ENCODE measurements at regions not wholly inside any gene's neighbourhood (a gene's known extent, or its start where the extent isn't known, plus 50 kb on each side); places are given as distances from the start of the nearest gene placed in this dataset.

- TF ChIP-seq, protein P1, sequence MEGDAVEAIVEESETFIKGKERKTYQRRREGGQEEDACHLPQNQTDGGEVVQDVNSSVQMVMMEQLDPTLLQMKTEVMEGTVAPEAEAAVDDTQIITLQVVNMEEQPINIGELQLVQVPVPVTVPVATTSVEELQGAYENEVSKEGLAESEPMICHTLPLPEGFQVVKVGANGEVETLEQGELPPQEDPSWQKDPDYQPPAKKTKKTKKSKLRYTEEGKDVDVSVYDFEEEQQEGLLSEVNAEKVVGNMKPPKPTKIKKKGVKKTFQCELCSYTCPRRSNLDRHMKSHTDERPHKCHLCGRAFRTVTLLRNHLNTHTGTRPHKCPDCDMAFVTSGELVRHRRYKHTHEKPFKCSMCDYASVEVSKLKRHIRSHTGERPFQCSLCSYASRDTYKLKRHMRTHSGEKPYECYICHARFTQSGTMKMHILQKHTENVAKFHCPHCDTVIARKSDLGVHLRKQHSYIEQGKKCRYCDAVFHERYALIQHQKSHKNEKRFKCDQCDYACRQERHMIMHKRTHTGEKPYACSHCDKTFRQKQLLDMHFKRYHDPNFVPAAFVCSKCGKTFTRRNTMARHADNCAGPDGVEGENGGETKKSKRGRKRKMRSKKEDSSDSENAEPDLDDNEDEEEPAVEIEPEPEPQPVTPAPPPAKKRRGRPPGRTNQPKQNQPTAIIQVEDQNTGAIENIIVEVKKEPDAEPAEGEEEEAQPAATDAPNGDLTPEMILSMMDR (optimal IDR thresholded peaks at IDR 0.05 in 1 of 3, IDR thresholded peaks at IDR 0.05 in 1 of 3, conservative IDR thresholded peaks at IDR 0.05 in 1 of 3; ENCODE audit: extremely low read depth in 1 of 3, insufficient read depth in 2 of 3, low read length in 3 of 3), result no peak
- no peak for TF ChIP-seq EZH2 (IDR thresholded peaks at IDR 0.05; ENCODE audit: low read length)
- DNase-seq (ENCODE audit: low read depth, low spot score) (no peak), FAIRE-seq (peak; percentile 43)
Measured at GRCh38 chr13:42384265-42384664, 112.3 kb downstream of the AKAP11 start.

DNA sequence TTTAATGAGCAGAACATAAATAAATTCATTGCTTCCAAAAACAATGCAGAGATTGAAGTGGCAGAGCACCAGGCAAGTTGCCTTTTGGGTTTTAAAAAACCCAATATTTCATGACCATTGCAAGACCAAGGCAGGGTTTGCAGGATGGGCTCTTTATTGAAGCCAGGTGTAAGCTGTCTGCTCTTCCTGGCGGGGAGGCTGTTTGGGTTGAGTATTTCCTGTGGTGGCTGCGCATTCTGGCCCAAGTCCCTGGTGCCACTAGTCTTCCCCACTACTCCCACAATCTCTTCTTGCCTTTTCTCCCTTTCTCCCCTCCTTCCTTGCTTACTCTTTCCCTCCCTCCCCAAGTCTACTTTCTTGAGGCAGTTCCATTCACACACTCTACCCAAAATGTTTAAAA, 116.4 kb downstream of the AKAP11 start:
- dilution Hi-C loops (cut with MboI; ENCODE audit: extremely low pct_ligation_motif_present, low sequenced_read_pairs), result no loop called here
- Histone ChIP-seq H4K20me1 (ENCODE audit: control insufficient read depth, extremely low read depth, insufficient read depth, low read length) (no peaks in the 10 kb centered on the region), H3K4me3 (ENCODE audit: control insufficient read depth in 2 of 3, extremely low read depth in 1 of 3, insufficient read depth in 2 of 3, low read depth in 1 of 3, low read length in 3 of 3) (no peak overlapping the region), H2AFZ (ENCODE audit: control insufficient read depth, low read length) (no peak overlapping the region), H3K27me3 (ENCODE audit: control insufficient read depth, extremely low read depth, insufficient read depth, low read length) (peaks cover 6% of the 10 kb centered on the region), H3K9me3 (ENCODE audit: control insufficient read depth, low read depth, low read length) (no peaks in the 10 kb centered on the region), H3K4me1 (ENCODE audit: control insufficient read depth, extremely low read depth, insufficient read depth, low read length) (no peaks in the 10 kb centered on the region), H3K4me2 (ENCODE audit: control insufficient read depth, extremely low read depth, insufficient read depth, low read depth, low read length) (no peak overlapping the region), H3K9me1 (ENCODE audit: control insufficient read depth, extremely low read depth, insufficient read depth, low read length) (no peaks in the 10 kb centered on the region), H3K79me2 (ENCODE audit: control insufficient read depth, insufficient read depth, low read length) (no peaks in the 10 kb centered on the region), H3K27ac (ENCODE audit: control insufficient read depth, insufficient read depth, low read length) (no peak overlapping the region), H3K36me3 (ENCODE audit: control insufficient read depth in 2 of 2, extremely low read depth in 1 of 2, insufficient read depth in 2 of 2, low read length in 2 of 2) (no peaks in the 10 kb centered on the region), H3K9ac (ENCODE audit: control insufficient read depth, extremely low read depth, insufficient read depth, low read length) (no peak overlapping the region)
- FAIRE-seq (no peak), DNase-seq (ENCODE audit: low read depth, low spot score) (no peak)
- TF ChIP-seq EZH2 (IDR thresholded peaks at IDR 0.05; ENCODE audit: low read length), result no peak
- TF ChIP-seq, protein P1 (optimal IDR thresholded peaks at IDR 0.05 in 1 of 3, IDR thresholded peaks at IDR 0.05 in 1 of 3, conservative IDR thresholded peaks at IDR 0.05 in 1 of 3; ENCODE audit: extremely low read depth in 1 of 3, insufficient read depth in 2 of 3, low read length in 3 of 3), result no peak

More at GRCh38 chr13:42384265-42384664, 112.3 kb downstream of the AKAP11 start:
- Histone ChIP-seq H3K9me1 (ENCODE audit: control insufficient read depth, extremely low read depth, insufficient read depth, low read length) (no peaks in the 10 kb centered on the region), H3K9me3 (ENCODE audit: control insufficient read depth, low read depth, low read length) (no peaks in the 10 kb centered on the region), H3K4me2 (ENCODE audit: control insufficient read depth, extremely low read depth, insufficient read depth, low read depth, low read length) (no peak overlapping the region), H3K4me3 (ENCODE audit: control insufficient read depth in 2 of 3, extremely low read depth in 1 of 3, insufficient read depth in 2 of 3, low read depth in 1 of 3, low read length in 3 of 3) (no peak overlapping the region), H3K9ac (ENCODE audit: control insufficient read depth, extremely low read depth, insufficient read depth, low read length) (no peak overlapping the region), H4K20me1 (ENCODE audit: control insufficient read depth, extremely low read depth, insufficient read depth, low read length) (no peaks in the 10 kb centered on the region), H2AFZ (ENCODE audit: control insufficient read depth, low read length) (no peak overlapping the region), H3K36me3 (ENCODE audit: control insufficient read depth in 2 of 2, extremely low read depth in 1 of 2, insufficient read depth in 2 of 2, low read length in 2 of 2) (no peaks in the 10 kb centered on the region), H3K4me1 (ENCODE audit: control insufficient read depth, extremely low read depth, insufficient read depth, low read length) (no peaks in the 10 kb centered on the region), H3K27me3 (ENCODE audit: control insufficient read depth, extremely low read depth, insufficient read depth, low read length) (no peaks in the 10 kb centered on the region), H3K79me2 (ENCODE audit: control insufficient read depth, insufficient read depth, low read length) (no peaks in the 10 kb centered on the region), H3K27ac (ENCODE audit: control insufficient read depth, insufficient read depth, low read length) (no peak overlapping the region)
- dilution Hi-C loops (cut with MboI; ENCODE audit: extremely low pct_ligation_motif_present, low sequenced_read_pairs), result no loop called here

All from keratinocyte (primary cell).